Lung (tissue), 11 donors: ENCODE measurements at regions not wholly inside any gene's neighbourhood (a gene's known extent, or its start where the extent isn't known, plus 50 kb on each side); places are given as distances from the start of the nearest gene placed in this dataset.

ENCODE experiments used
- ATAC-seq: fragments of 200-7000 bp; cut with Tn5 transposase; one replicate; pipeline ENCODE4 v1.9.1; 2020; ENCODE audit warnings: moderate number of reproducible peaks; ENCODE audit not compliant: insufficient read depth, low FRiP score
- DNase-seq, 3 donors: peaks; one replicate each; pipeline ENCODE4 v3.0.0-alpha.2; 2013 to 2017
- H3K27ac ChIP-seq, 2 donors: one replicate each; pipeline ENCODE4 v1.5.1; 2013; ENCODE audit warnings: mild to moderate bottlenecking in 2 of 2, moderate library complexity in 2 of 2, control low read depth in 1 of 2, inconsistent platforms in 1 of 2, low read depth in 1 of 2, low read length in 1 of 2
- H3K27me3 ChIP-seq, 3 donors: one replicate each; pipeline ENCODE4 v1.5.1; 2013; ENCODE audit warnings: low read length in 2 of 3; ENCODE audit not compliant: control insufficient read depth in 3 of 3, insufficient read depth in 3 of 3
- H3K36me3 ChIP-seq, 4 donors: one replicate each; pipeline ENCODE4 v1.5.1; 2013; ENCODE audit warnings: low read length in 4 of 4, mild to moderate bottlenecking in 1 of 4, moderate library complexity in 1 of 4; ENCODE audit not compliant: control insufficient read depth in 4 of 4, insufficient read depth in 4 of 4
- H3K4me1 ChIP-seq, 5 donors: one replicate each; pipeline ENCODE4 v1.5.1; 2013; ENCODE audit warnings: low read length in 5 of 5, mild to moderate bottlenecking in 2 of 5, moderate library complexity in 1 of 5; ENCODE audit not compliant: control insufficient read depth in 5 of 5, insufficient read depth in 5 of 5
- H3K4me3 ChIP-seq: one replicate; pipeline ENCODE4 v1.5.1; 2013; ENCODE audit warnings: mild to moderate bottlenecking, control low read depth, moderate library complexity
- H3K9ac ChIP-seq, 2 donors: one replicate each; pipeline ENCODE4 v1.5.1; 2013; ENCODE audit warnings: low read length in 2 of 2, control low read depth in 1 of 2; ENCODE audit not compliant: insufficient read depth in 1 of 2
- H3K9me3 ChIP-seq, 4 donors: one replicate each; pipeline ENCODE4 v1.5.1; 2013; ENCODE audit warnings: low read length in 3 of 4, mild to moderate bottlenecking in 1 of 4, moderate library complexity in 1 of 4; ENCODE audit not compliant: control insufficient read depth in 4 of 4, insufficient read depth in 3 of 4
- WGBS, 2 donors: extraction: QIAGEN DNeasy Blood & Tissue Kit; methylation state at CpG; one replicate each; pipeline ENCODE4 v1.1.7; 2013; 5-methylcytosine and 5-hydroxymethylcytosine counted together
- TF ChIP-seq, protein P1 (sequence below): IDR thresholded peaks from 2 replicates; pipeline ENCODE4 v1.5.1; 2012; ENCODE audit warnings: mild to moderate bottlenecking; ENCODE audit errors: control extremely low read depth, extremely low read depth
- donor health status: control.
- donor health status: control.
- donor health status: Bipolar disorder and iron deficiency.
- donor health status: healthy.
- donor health status: DM: yes; HTN: yes; CAD: no.

DNA sequence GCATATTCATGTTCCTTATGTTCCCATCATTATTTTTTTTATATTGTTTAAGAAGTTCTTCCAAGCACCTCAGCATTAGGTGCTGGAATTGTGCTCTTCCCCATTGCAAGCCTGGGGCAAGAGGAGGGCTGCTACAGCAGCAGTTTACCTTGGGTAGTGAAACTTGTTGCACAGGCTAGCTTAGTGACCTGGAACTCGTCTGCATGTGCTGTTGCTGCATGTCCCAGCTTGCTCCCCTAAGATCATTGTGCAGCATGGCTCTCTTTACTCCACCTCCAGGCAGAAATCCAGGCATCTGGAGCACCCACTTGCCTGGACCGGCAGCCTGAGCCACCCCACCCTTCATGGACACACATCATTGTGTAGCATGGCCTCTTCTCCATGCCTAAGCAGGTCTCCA lies 776.0 kb downstream of the GLUD2 start:
- Histone ChIP-seq H3K4me3 (no peak overlapping the region), H3K4me1 (no peaks in the 10 kb centered on the region), H3K9me3 (peaks cover 0 to 3% (median 0%) of the 10 kb centered on the region in 4 donors), H3K9ac (no peak overlapping the region), H3K27me3 (no peaks in the 10 kb centered on the region), H3K27ac (no peak overlapping the region), H3K36me3 (no peaks in the 10 kb centered on the region)
- ATAC-seq (no peak), DNase-seq (no peak)
- TF ChIP-seq, protein P1, sequence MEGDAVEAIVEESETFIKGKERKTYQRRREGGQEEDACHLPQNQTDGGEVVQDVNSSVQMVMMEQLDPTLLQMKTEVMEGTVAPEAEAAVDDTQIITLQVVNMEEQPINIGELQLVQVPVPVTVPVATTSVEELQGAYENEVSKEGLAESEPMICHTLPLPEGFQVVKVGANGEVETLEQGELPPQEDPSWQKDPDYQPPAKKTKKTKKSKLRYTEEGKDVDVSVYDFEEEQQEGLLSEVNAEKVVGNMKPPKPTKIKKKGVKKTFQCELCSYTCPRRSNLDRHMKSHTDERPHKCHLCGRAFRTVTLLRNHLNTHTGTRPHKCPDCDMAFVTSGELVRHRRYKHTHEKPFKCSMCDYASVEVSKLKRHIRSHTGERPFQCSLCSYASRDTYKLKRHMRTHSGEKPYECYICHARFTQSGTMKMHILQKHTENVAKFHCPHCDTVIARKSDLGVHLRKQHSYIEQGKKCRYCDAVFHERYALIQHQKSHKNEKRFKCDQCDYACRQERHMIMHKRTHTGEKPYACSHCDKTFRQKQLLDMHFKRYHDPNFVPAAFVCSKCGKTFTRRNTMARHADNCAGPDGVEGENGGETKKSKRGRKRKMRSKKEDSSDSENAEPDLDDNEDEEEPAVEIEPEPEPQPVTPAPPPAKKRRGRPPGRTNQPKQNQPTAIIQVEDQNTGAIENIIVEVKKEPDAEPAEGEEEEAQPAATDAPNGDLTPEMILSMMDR, result no peak
- 53 to 64% methylated on average over 2 of the region's 2 CpGs for WGBS, 2 donors

DNA sequence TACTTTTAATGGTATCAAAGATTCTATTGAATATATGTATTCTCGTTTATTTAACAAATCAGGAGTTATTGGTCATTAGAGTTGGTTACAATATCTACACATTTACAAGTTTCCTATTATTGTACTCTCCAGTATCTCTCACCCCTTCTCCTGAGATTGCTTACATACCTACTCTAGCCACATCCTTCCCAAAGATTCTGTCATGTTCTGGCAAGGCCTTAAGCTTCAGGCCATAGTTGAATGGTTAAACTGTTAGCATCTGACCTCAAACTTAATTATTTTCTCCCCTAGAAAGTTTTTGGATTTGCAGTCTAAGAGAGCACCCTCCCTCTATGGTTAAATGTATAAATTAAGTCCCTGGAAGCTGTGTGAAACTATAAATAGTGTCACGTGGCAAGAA lies 784.2 kb downstream of the GLUD2 start:
- 32 to 54% methylated on average over 2 of the region's 2 CpGs for WGBS, 2 donors
- no peaks in the 10 kb centered on the region for H3K36me3 ChIP-seq
- no peak for DNase-seq
- TF ChIP-seq, protein P1, result no peak
- no peak overlapping the region for H3K27ac ChIP-seq
- H3K9ac ChIP-seq, result no peak overlapping the region
- H3K4me3 ChIP-seq, result no peak overlapping the region
- ATAC-seq, result no peak
- no peaks in the 10 kb centered on the region for H3K9me3 ChIP-seq
- no peaks in the 10 kb centered on the region for H3K27me3 ChIP-seq
- H3K4me1 ChIP-seq, result no peaks in the 10 kb centered on the region

DNA sequence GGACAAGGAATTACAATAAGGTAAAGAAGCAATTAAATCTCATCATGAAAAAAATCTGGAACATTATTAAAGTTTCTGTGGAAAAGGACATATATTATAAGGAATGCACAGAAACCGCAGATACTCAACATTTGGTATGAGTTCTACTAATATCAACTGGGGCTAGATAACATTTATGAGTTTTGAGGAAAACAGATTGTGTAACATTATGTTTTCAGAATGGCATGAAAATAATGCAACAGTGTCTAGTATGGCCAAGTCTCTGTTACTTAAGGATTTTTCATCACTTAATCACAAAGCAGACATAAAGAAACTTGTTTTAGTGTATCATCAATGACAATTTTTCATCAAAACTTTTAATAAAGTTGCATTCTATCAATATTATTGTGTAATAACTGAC lies 785.0 kb downstream of the GLUD2 start:
- Histone ChIP-seq H3K4me1 (no peaks in the 10 kb centered on the region), H3K4me3 (no peak overlapping the region), H3K9me3 (no peaks in the 10 kb centered on the region), H3K27me3 (no peaks in the 10 kb centered on the region), H3K36me3 (no peaks in the 10 kb centered on the region), H3K9ac (no peak overlapping the region), H3K27ac (no peak overlapping the region)
- 73 to 96% methylated on average over 1 of the region's 1 CpG for WGBS, 2 donors
- DNase-seq (no peak), ATAC-seq (no peak)
- TF ChIP-seq, protein P1, result no peak

DNA sequence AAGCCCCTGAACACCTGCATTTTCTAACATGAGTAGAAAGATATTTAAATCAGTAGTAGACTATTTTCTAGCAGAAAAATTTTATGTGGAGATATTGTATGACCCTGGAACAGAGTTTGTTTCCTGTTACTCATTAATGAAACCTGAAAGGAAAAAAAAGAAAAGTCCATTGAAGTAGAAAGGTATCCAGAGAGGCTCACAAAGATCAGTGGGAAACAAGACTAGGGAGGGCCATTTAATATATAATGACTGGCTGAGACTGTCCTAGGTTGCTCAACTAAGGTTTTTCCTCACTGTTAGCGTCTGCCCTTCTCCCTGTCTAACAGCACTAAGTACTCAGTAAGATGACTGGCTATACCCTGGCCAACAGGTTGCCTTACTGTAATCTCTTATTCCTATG lies 788.6 kb downstream of the GLUD2 start:
- no peak overlapping the region for H3K4me3 ChIP-seq
- no peaks in the 10 kb centered on the region for H3K9me3 ChIP-seq
- no peaks in the 10 kb centered on the region for H3K4me1 ChIP-seq
- WGBS, 2 donors, result 36 to 70% methylated on average over 1 of the region's 1 CpG
- TF ChIP-seq, protein P1, result no peak
- H3K9ac ChIP-seq, result no peak overlapping the region
- H3K27ac ChIP-seq, result no peak overlapping the region
- no peaks in the 10 kb centered on the region for H3K36me3 ChIP-seq
- no peaks in the 10 kb centered on the region for H3K27me3 ChIP-seq
- peak in 1 of 3 donors; percentile 11 for DNase-seq
- no peak for ATAC-seq
